Caco-2 (cell line): ENCODE measurements at regions not wholly inside any gene's neighbourhood (a gene's known extent, or its start where the extent isn't known, plus 50 kb on each side); places are given as distances from the start of the nearest gene placed in this dataset.

Source experiments
- BruUV-seq: library from RNA; stranded (reverse); fragments of 400-500 nt; replicated peaks from 2 replicates; lab custom pipeline; 2021; lab: Mats Ljungman, UMichigan
- CTCF ChIA-PET: fragments of 300-600 bp; sonication (Branson Sonifier 250); formaldehyde crosslinking; loops from one replicate; lab custom pipeline; 2022; ENCODE audit warnings: antibody characterized with exemption; lab: Charles Lee
- POLR2A ChIA-PET: fragments of 300-600 bp; sonication (Branson Sonifier 250); formaldehyde crosslinking; loops from one replicate; lab custom pipeline; 2022; ENCODE audit warnings: antibody characterized with exemption; lab: Charles Lee
- DNase-seq, 2 experiments: peaks; one replicate each; pipeline versions ENCODE4 v3.0.0 to v3.0.0-alpha.2; 2020 to 2022
- H3K27me3 ChIP-seq: replicated peaks from 2 replicates; pipeline ENCODE4 v1.6.0; 2011; ENCODE audit warnings: low read length; ENCODE audit not compliant: control insufficient read depth, insufficient read depth
- H3K36me3 ChIP-seq: 2 replicates; pipeline ENCODE4 v1.5.1; 2011; ENCODE audit warnings: low read length; ENCODE audit not compliant: control insufficient read depth, insufficient read depth
- H3K4me1 ChIP-seq: fragments of 250-450 bp; sonication (Bioruptor Pico); 2 replicates; pipeline ENCODE4 v1.5.1; 2020; ENCODE audit warnings: mild to moderate bottlenecking
- H3K4me3 ChIP-seq: 2 replicates; pipeline ENCODE4 v1.5.1; 2011; ENCODE audit warnings: low read depth, mild to moderate bottlenecking, control low read depth, low read length
- H3K9me3 ChIP-seq: fragments of 250-450 bp; sonication (Bioruptor Pico); 2 replicates; pipeline ENCODE4 v1.5.1; 2020; ENCODE audit warnings: mild to moderate bottlenecking, moderate library complexity
- H3K27ac Mint-ChIP-seq: one replicate; pipeline ENCODE4 v1.8.0; 2022; ENCODE audit warnings: mixed read lengths; ENCODE audit not compliant: unreplicated experiment
- H3K27me3 Mint-ChIP-seq: one replicate; pipeline ENCODE4 v1.8.0; 2022; ENCODE audit warnings: mixed read lengths; ENCODE audit not compliant: insufficient read depth, unreplicated experiment
- H3K36me3 Mint-ChIP-seq: one replicate; pipeline ENCODE4 v1.8.0; 2022; ENCODE audit warnings: mild to moderate bottlenecking, mixed read lengths; ENCODE audit not compliant: insufficient read depth, unreplicated experiment
- H3K4me1 Mint-ChIP-seq: one replicate; pipeline ENCODE4 v1.8.0; 2022; ENCODE audit warnings: low read depth, mixed read lengths; ENCODE audit not compliant: unreplicated experiment
- H3K4me3 Mint-ChIP-seq: one replicate; pipeline ENCODE4 v1.8.0; 2022; ENCODE audit warnings: mild to moderate bottlenecking, moderate library complexity, mixed read lengths; ENCODE audit not compliant: unreplicated experiment
- H3K9me3 Mint-ChIP-seq: one replicate; pipeline ENCODE4 v1.8.0; 2022; ENCODE audit warnings: mixed read lengths; ENCODE audit not compliant: unreplicated experiment
- CTCF ChIP-seq, 2 experiments: fragments of 200-600 bp in 1 of 2; IDR thresholded peaks; 1 replicate in 1 of 2; 2 replicates in 1 of 2; pipeline versions ENCODE4 v1.5.1 to v1.8.0; 2011 to 2022; ENCODE audit warnings: antibody characterized with exemption in 1 of 2, control low read depth in 1 of 2, inconsistent platforms in 1 of 2, low read depth in 1 of 2, low read length in 1 of 2, mild to moderate bottlenecking in 1 of 2, moderate library complexity in 1 of 2; ENCODE audit not compliant: insufficient read depth in 1 of 2, severe bottlenecking in 1 of 2, unreplicated experiment in 1 of 2
- intact Hi-C: fragments of 100-400 bp; cut with micrococcal nuclease; formaldehyde crosslinking; loops from one replicate; pipeline ENCODE4 v1.10.0; 2022; ENCODE audit not compliant: unreplicated experiment

- ChIA-PET POLR2A (no interaction called here), CTCF (no interaction called here)
- H3K9me3 ChIP-seq: no peaks in the 10 kb centered on the region
- no peaks in the 10 kb centered on the region for H3K36me3 ChIP-seq
- BruUV-seq: no TSS peak
- Mint-ChIP-seq H3K27ac (no peak overlapping the region), H3K9me3 (no peaks in the 10 kb centered on the region), H3K36me3 (peaks cover 11% of the 10 kb centered on the region), H3K4me1 (peaks cover 34% of the 10 kb centered on the region), H3K4me3 (no peak overlapping the region), H3K27me3 (no peaks in the 10 kb centered on the region)
- H3K27me3 ChIP-seq: no peaks in the 10 kb centered on the region
- H3K4me3 ChIP-seq: no peak overlapping the region
- intact Hi-C loops: no loop called here
- no peak for TF ChIP-seq CTCF (IDR thresholded peaks at IDR 0.05; ENCODE audit: insufficient read depth in 1 of 2, low read depth in 1 of 2, low read length in 1 of 2, severe bottlenecking in 1 of 2, unreplicated experiment in 1 of 2)
- DNase-seq: no peak
- peaks cover 61% of the 10 kb centered on the region for H3K4me1 ChIP-seq
Measured at GRCh38 chr17:73794336-73794735, 150.1 kb upstream of the SDK2 start.

GRCh38 chr17:73795730-73796129 is 151.5 kb upstream of the SDK2 start:
- Mint-ChIP-seq H3K27ac (peak overlapping the region; percentile 89), H3K27me3 (no peaks in the 10 kb centered on the region), H3K36me3 (peaks cover 11% of the 10 kb centered on the region), H3K4me3 (no peak overlapping the region), H3K9me3 (no peaks in the 10 kb centered on the region), H3K4me1 (peaks cover 35% of the 10 kb centered on the region)
- H3K9me3 ChIP-seq: no peaks in the 10 kb centered on the region
- DNase-seq: peak; percentile 70 to 83
- POLR2A ChIA-PET: no interaction called here
- no peak overlapping the region for H3K4me3 ChIP-seq
- H3K27me3 ChIP-seq: no peaks in the 10 kb centered on the region
- peaks cover 64% of the 10 kb centered on the region for H3K4me1 ChIP-seq
- TF ChIP-seq CTCF (IDR thresholded peaks at IDR 0.05; ENCODE audit: insufficient read depth in 1 of 2, low read depth in 1 of 2, low read length in 1 of 2, severe bottlenecking in 1 of 2, unreplicated experiment in 1 of 2): no peak
- H3K36me3 ChIP-seq: no peaks in the 10 kb centered on the region
- BruUV-seq: no TSS peak
- CTCF ChIA-PET: interaction anchor here (0.7 to 1.1 kb wide), 3 partner anchors 10 to 45 kb away, joined by 3 read pairs; no protein-coding TSS in a partner anchor
- intact Hi-C loops: no loop called here

DNA sequence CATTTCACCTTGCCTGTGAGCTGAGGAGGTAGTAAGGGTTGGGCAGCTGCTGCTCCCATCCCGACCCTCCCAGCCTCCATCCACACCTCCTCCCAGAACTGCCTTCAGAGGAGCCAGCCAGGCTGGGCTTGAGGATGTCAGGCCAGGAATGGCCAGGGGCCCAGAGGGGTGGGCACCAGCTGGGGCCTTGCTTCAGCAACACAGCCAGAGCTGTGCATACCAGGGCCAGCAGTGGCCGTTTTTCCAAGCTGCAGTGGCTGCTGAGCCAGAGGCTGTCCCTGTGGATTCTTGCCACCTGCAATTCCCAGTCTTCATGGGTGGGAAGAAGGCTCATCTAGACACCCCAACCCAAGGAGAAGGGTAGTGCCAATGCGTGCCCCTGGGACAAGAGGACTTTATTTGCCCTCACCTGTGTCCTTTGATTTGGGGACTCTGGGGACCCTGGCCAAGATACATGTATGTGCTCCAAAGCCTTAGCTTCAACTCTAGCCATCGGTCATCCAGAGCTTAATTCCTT is 153.4 kb upstream of the SDK2 start:
- Histone ChIP-seq H3K36me3 (no peaks in the 10 kb centered on the region), H3K4me3 (no peak overlapping the region), H3K4me1 (peaks cover 58% of the 10 kb centered on the region), H3K27me3 (no peaks in the 10 kb centered on the region), H3K9me3 (no peaks in the 10 kb centered on the region)
- no peak for TF ChIP-seq CTCF (IDR thresholded peaks at IDR 0.05; ENCODE audit: insufficient read depth in 1 of 2, low read depth in 1 of 2, low read length in 1 of 2, severe bottlenecking in 1 of 2, unreplicated experiment in 1 of 2)
- ChIA-PET CTCF (interaction anchor here (0.5 to 1.2 kb wide), 6 partner anchors 29 to 187 kb away, joined by 3 to 6 read pairs (median 3); no protein-coding TSS in a partner anchor), POLR2A (no interaction called here)
- intact Hi-C loops: loop anchor here (1.0 kb wide), 1 partner anchor 31 kb away; no protein-coding TSS in a partner anchor
- peaks cover 32% of the 10 kb centered on the region for H3K4me1 Mint-ChIP-seq
- peak overlapping the region; percentile 43 for H3K4me3 Mint-ChIP-seq
- no TSS peak for BruUV-seq
- peaks cover 12% of the 10 kb centered on the region for H3K9me3 Mint-ChIP-seq
- H3K27ac Mint-ChIP-seq: peak overlapping the region; percentile 67
- H3K27me3 Mint-ChIP-seq: no peaks in the 10 kb centered on the region
- no peak for DNase-seq
- H3K36me3 Mint-ChIP-seq: peaks cover 11% of the 10 kb centered on the region
